NCI-H1417 treated with DMSO at 0.1 percent for 48 hours (cell line): ENCODE measurements at regions not wholly inside any gene's neighbourhood (a gene's known extent, or its start where the extent isn't known, plus 50 kb on each side); places are given as distances from the start of the nearest gene placed in this dataset.

ENCODE experiments used
- DNase-seq: peaks from one replicate; lab custom pipeline; 2025; lab: John Stamatoyannopoulos, UW

GRCh38 chr10:90407851-90408250, 450.0 kb downstream of the HTR7 start:
- no peak for DNase-seq

- DNase-seq, result no peak
Measured at GRCh38 chr10:90412582-90412981, 445.3 kb downstream of the HTR7 start.

- DNase-seq, result no peak
Measured at GRCh38 chr10:90413196-90413595, 444.6 kb downstream of the HTR7 start.

GRCh38 chr10:90414926-90415325, 442.9 kb downstream of the HTR7 start:
- DNase-seq, result no peak

GRCh38 chr10:90417029-90417428, 440.8 kb downstream of the HTR7 start:
- no peak for DNase-seq

- DNase-seq, result no peak
Measured at GRCh38 chr10:90417476-90418210, 440.2 kb downstream of the HTR7 start.

- no peak for DNase-seq
Measured at GRCh38 chr10:90418869-90419652, 438.8 kb downstream of the HTR7 start.

- DNase-seq, result no peak
Measured at GRCh38 chr10:90420637-90421318, 437.1 kb downstream of the HTR7 start.

- DNase-seq, result no peak
Measured at GRCh38 chr10:90421874-90422273, 436.0 kb downstream of the HTR7 start.

- no peak for DNase-seq
Measured at GRCh38 chr10:90424730-90425129, 433.1 kb downstream of the HTR7 start.

GRCh38 chr10:90430186-90430585, 427.7 kb downstream of the HTR7 start:
- no peak for DNase-seq

- no peak for DNase-seq
Measured at GRCh38 chr10:90432866-90433265, 425.0 kb downstream of the HTR7 start.

- no peak for DNase-seq
Measured at GRCh38 chr10:90435296-90435695, 422.5 kb downstream of the HTR7 start.

GRCh38 chr10:90437452-90437851, 420.4 kb downstream of the HTR7 start:
- DNase-seq, result no peak

GRCh38 chr10:90440870-90441269, 417.0 kb downstream of the HTR7 start:
- DNase-seq, result no peak

GRCh38 chr10:90443342-90443741, 414.5 kb downstream of the HTR7 start:
- DNase-seq, result no peak

GRCh38 chr10:90447831-90448230, 410.0 kb downstream of the HTR7 start:
- no peak for DNase-seq

GRCh38 chr10:90450797-90451196, 407.0 kb downstream of the HTR7 start:
- no peak for DNase-seq

- no peak for DNase-seq
Measured at GRCh38 chr10:90451283-90451682, 406.6 kb downstream of the HTR7 start.

GRCh38 chr10:90458054-90458453, 399.8 kb downstream of the HTR7 start:
- DNase-seq, result no peak

GRCh38 chr10:90458571-90458970, 399.3 kb downstream of the HTR7 start:
- DNase-seq, result no peak

- DNase-seq, result no peak
Measured at GRCh38 chr10:90461437-90462155, 396.2 kb downstream of the HTR7 start.
